DOHH2 (cell line): ENCODE measurements at regions not wholly inside any gene's neighbourhood (a gene's known extent, or its start where the extent isn't known, plus 50 kb on each side); places are given as distances from the start of the nearest gene placed in this dataset.

Experiments used
- H3F3A ChIP-seq: fragments of 200-600 bp; sonication (generic), shearing (Covaris generic); 2 replicates; pipeline ENCODE4 v1.6.0; 2016; ENCODE audit warnings: antibody characterized with exemption, mild to moderate bottlenecking; ENCODE audit not compliant: control insufficient read depth, insufficient read depth
- H3K27ac ChIP-seq: fragments of 200-600 bp; sonication (generic); 2 replicates; pipeline ENCODE4 v1.5.1; 2014; ENCODE audit warnings: low read depth, mild to moderate bottlenecking, low read length, moderate library complexity
- H3K27me3 ChIP-seq: fragments of 200-600 bp; sonication (generic); 2 replicates; pipeline ENCODE4 v1.6.1; 2014; ENCODE audit warnings: mild to moderate bottlenecking, low read length, mixed read lengths; ENCODE audit not compliant: control insufficient read depth
- H3K36me3 ChIP-seq: fragments of 200-600 bp; sonication (generic); 2 replicates; pipeline ENCODE4 v1.6.1; 2014; ENCODE audit warnings: mild to moderate bottlenecking, low read length, moderate library complexity, mixed read lengths; ENCODE audit not compliant: control insufficient read depth
- H3K4me1 ChIP-seq: fragments of 200-600 bp; sonication (generic); 2 replicates; pipeline ENCODE4 v1.6.1; 2014; ENCODE audit warnings: mild to moderate bottlenecking, low read length, mixed read lengths; ENCODE audit not compliant: control insufficient read depth
- H3K4me2 ChIP-seq: fragments of 200-600 bp; sonication (generic); 2 replicates; pipeline ENCODE4 v1.6.0; 2014; ENCODE audit warnings: mild to moderate bottlenecking, low read length, moderate library complexity
- H3K4me3 ChIP-seq: fragments of 200-600 bp; sonication (generic); 2 replicates; pipeline ENCODE4 v1.5.1; 2014; ENCODE audit warnings: mild to moderate bottlenecking, low read length, mixed read lengths
- H3K79me2 ChIP-seq: fragments of 200-600 bp; sonication (generic); 2 replicates; pipeline ENCODE4 v1.6.1; 2014; ENCODE audit warnings: mild to moderate bottlenecking, low read length, mixed read lengths; ENCODE audit not compliant: control insufficient read depth
- H3K9me2 ChIP-seq: fragments of 200-600 bp; sonication (generic); replicated peaks from 2 replicates; pipeline ENCODE4 v1.6.1; 2014; ENCODE audit warnings: mild to moderate bottlenecking, low read length, mixed read lengths; ENCODE audit not compliant: control insufficient read depth
- H3K9me3 ChIP-seq: fragments of 200-600 bp; sonication (generic); 2 replicates; pipeline ENCODE4 v1.6.1; 2014; ENCODE audit warnings: antibody characterized with exemption, low read length, mixed read lengths; ENCODE audit not compliant: control insufficient read depth, insufficient read depth
- H4K20me1 ChIP-seq: fragments of 200-600 bp; sonication (generic); 2 replicates; pipeline ENCODE4 v1.6.0; 2014; ENCODE audit warnings: low read depth, mild to moderate bottlenecking, antibody characterized with exemption, low read length, moderate library complexity; ENCODE audit not compliant: control insufficient read depth, insufficient read depth
- CTCF ChIP-seq: fragments of 200-600 bp; sonication (generic); IDR thresholded peaks from one replicate; pipeline ENCODE4 v1.5.1; 2014; ENCODE audit warnings: antibody characterized with exemption, mild to moderate bottlenecking, low read depth, low read length; ENCODE audit not compliant: poor library complexity, severe bottlenecking
- EZH2phosphoT487 ChIP-seq: fragments of 200-600 bp; sonication (generic); IDR thresholded peaks from 2 replicates; pipeline ENCODE4 v1.6.1; 2017; ENCODE audit warnings: borderline replicate concordance, mild to moderate bottlenecking, antibody characterized with exemption, low read length, moderate library complexity, mixed read lengths

- no peak overlapping the region for H3K27ac ChIP-seq
- H3K9me3 ChIP-seq: no peaks in the 10 kb centered on the region
- H3K4me3 ChIP-seq: no peak overlapping the region
- no peaks in the 10 kb centered on the region for H3F3A ChIP-seq
- no peaks in the 10 kb centered on the region for H4K20me1 ChIP-seq
- no peaks in the 10 kb centered on the region for H3K79me2 ChIP-seq
- no peak overlapping the region for H3K4me2 ChIP-seq
- H3K4me1 ChIP-seq: no peaks in the 10 kb centered on the region
- no peak for TF ChIP-seq CTCF
- no peak for TF ChIP-seq EZH2phosphoT487
- no peaks in the 10 kb centered on the region for H3K9me2 ChIP-seq
- H3K36me3 ChIP-seq: no peaks in the 10 kb centered on the region
- H3K27me3 ChIP-seq: no peaks in the 10 kb centered on the region
These were observed 229.1 kb upstream of the SMIM31 start for GRCh38 chr4:164524789-164525188.

- Histone ChIP-seq H3K36me3 (no peaks in the 10 kb centered on the region), H3F3A (no peaks in the 10 kb centered on the region), H3K9me2 (no peaks in the 10 kb centered on the region), H3K4me2 (no peak overlapping the region), H4K20me1 (no peaks in the 10 kb centered on the region), H3K9me3 (no peaks in the 10 kb centered on the region), H3K27ac (no peak overlapping the region), H3K27me3 (no peaks in the 10 kb centered on the region), H3K79me2 (no peaks in the 10 kb centered on the region), H3K4me3 (no peak overlapping the region), H3K4me1 (no peaks in the 10 kb centered on the region)
- TF ChIP-seq EZH2phosphoT487 (no peak), CTCF (no peak)
These were observed 226.9 kb upstream of the SMIM31 start for GRCh38 chr4:164526933-164527583.

GRCh38 chr4:164529058-164529457 is 224.9 kb upstream of the SMIM31 start:
- Histone ChIP-seq H3K27ac (no peak overlapping the region), H3K4me1 (no peaks in the 10 kb centered on the region), H3K4me3 (no peak overlapping the region), H3K27me3 (no peaks in the 10 kb centered on the region), H4K20me1 (no peaks in the 10 kb centered on the region), H3K9me3 (no peaks in the 10 kb centered on the region), H3F3A (no peaks in the 10 kb centered on the region), H3K4me2 (no peak overlapping the region), H3K9me2 (no peaks in the 10 kb centered on the region), H3K79me2 (no peaks in the 10 kb centered on the region), H3K36me3 (no peaks in the 10 kb centered on the region)
- no peak for TF ChIP-seq EZH2phosphoT487
- TF ChIP-seq CTCF: no peak
